GM19452 (cell line): ENCODE measurements at regions not wholly inside any gene's neighbourhood (a gene's known extent, or its start where the extent isn't known, plus 50 kb on each side); places are given as distances from the start of the nearest gene placed in this dataset.
"Not testable (repeated sequence)": the region's sequence is repeated elsewhere in the genome, so short reads cannot be mapped to it uniquely, and the experiment has no call there.

Experiments
- ATAC-seq: cut with Tn5 transposase; IDR thresholded peaks from one replicate; pipeline ENCODE4 v1.9.1; 2021; ENCODE audit not compliant: unreplicated experiment

- no peak for ATAC-seq
Observed at GRCh38 chr11:106552694-106553203, 465.5 kb downstream of the GUCY1A2 start.

- no peak for ATAC-seq
Observed at GRCh38 chr11:106553304-106553703, 465.0 kb downstream of the GUCY1A2 start.

GRCh38 chr11:106555566-106556250 is 462.6 kb downstream of the GUCY1A2 start:
- not testable (repeated sequence) for ATAC-seq

GRCh38 chr11:106565326-106565725 is 452.9 kb downstream of the GUCY1A2 start:
- ATAC-seq, result no peak

GRCh38 chr11:106568632-106569031 is 449.6 kb downstream of the GUCY1A2 start:
- ATAC-seq, result no peak

- not testable (repeated sequence) for ATAC-seq
Observed at GRCh38 chr11:106577384-106577783, 440.9 kb downstream of the GUCY1A2 start.

- ATAC-seq, result no peak
Observed at GRCh38 chr11:106581399-106581798, 436.9 kb downstream of the GUCY1A2 start.

GRCh38 chr11:106585061-106585460 is 433.2 kb downstream of the GUCY1A2 start:
- no peak for ATAC-seq

GRCh38 chr11:106594751-106595351 is 423.4 kb downstream of the GUCY1A2 start:
- no peak for ATAC-seq

GRCh38 chr11:106601684-106602297 is 416.5 kb downstream of the GUCY1A2 start:
- ATAC-seq, result no peak

GRCh38 chr11:106608677-106609076 is 409.6 kb downstream of the GUCY1A2 start:
- ATAC-seq, result no peak

- ATAC-seq, result no peak
Observed at GRCh38 chr11:106614262-106614661, 404.0 kb downstream of the GUCY1A2 start.

- ATAC-seq, result no peak
Observed at GRCh38 chr11:106619320-106619990, 398.8 kb downstream of the GUCY1A2 start.

- no peak for ATAC-seq
Observed at GRCh38 chr11:106621484-106621883, 396.8 kb downstream of the GUCY1A2 start.
